A673 (cell line): ENCODE measurements at regions not wholly inside any gene's neighbourhood (a gene's known extent, or its start where the extent isn't known, plus 50 kb on each side); places are given as distances from the start of the nearest gene placed in this dataset.

ENCODE experiments used
- CTCF ChIP-seq: fragments of 300-800, 200-600 bp; sonication (generic); conservative IDR thresholded peaks from 2 replicates; pipeline ENCODE4 v1.5.1; 2017; ENCODE audit warnings: low read depth, mild to moderate bottlenecking, antibody characterized with exemption, low read length, moderate library complexity, mixed read lengths
- EZH2 ChIP-seq: fragments of 200-600 bp; sonication (generic); IDR thresholded peaks from 2 replicates; pipeline ENCODE4 v1.6.1; 2017; ENCODE audit warnings: borderline replicate concordance, low read depth, mild to moderate bottlenecking, mixed read lengths, antibody characterized with exemption, low read length; ENCODE audit not compliant: poor library complexity, severe bottlenecking

- TF ChIP-seq CTCF (no peak), EZH2 (no peak)
Measured at GRCh38 chr6:84979541-84979940, 215.1 kb upstream of the TBX18 start.
